Astrocyte of the spinal cord (primary cell): ENCODE measurements at regions not wholly inside any gene's neighbourhood (a gene's known extent, or its start where the extent isn't known, plus 50 kb on each side); places are given as distances from the start of the nearest gene placed in this dataset.

Experiments used
- DNase-seq: peaks from one replicate; pipeline ENCODE4 v3.0.0; 2011; ENCODE audit warnings: low read depth, low spot score
- H3K4me3 ChIP-seq: 2 replicates; pipeline ENCODE4 v1.5.1; 2011; ENCODE audit warnings: low read depth, mild to moderate bottlenecking, low read length, moderate library complexity
- CTCF ChIP-seq: IDR thresholded peaks from 2 replicates; pipeline ENCODE4 v1.5.1; 2012; ENCODE audit warnings: low read depth, mild to moderate bottlenecking, low read length, inconsistent platforms
- in situ Hi-C: cut with HindIII; loops from 2 replicates; pipeline ENCODE4 v1.10.0; 2017; ENCODE audit warnings: low sequenced_read_pairs

GRCh38 chr14:31952573-31952972, 124.5 kb upstream of the ARHGAP5 start:
- no peak for DNase-seq
- in situ Hi-C loops, result no loop called here
- no peak for TF ChIP-seq CTCF
- H3K4me3 ChIP-seq, result no peak overlapping the region

- no peak for DNase-seq
- TF ChIP-seq CTCF, result no peak
- no peak overlapping the region for H3K4me3 ChIP-seq
- in situ Hi-C loops, result no loop called here
Measured at GRCh38 chr14:31953210-31953609, 123.9 kb upstream of the ARHGAP5 start.

GRCh38 chr14:31954991-31955390, 122.1 kb upstream of the ARHGAP5 start:
- DNase-seq, result no peak
- no peak for TF ChIP-seq CTCF
- no peak overlapping the region for H3K4me3 ChIP-seq
- in situ Hi-C loops, result no loop called here

- TF ChIP-seq CTCF, result no peak
- H3K4me3 ChIP-seq, result no peak overlapping the region
- in situ Hi-C loops, result no loop called here
- DNase-seq, result no peak
Measured at GRCh38 chr14:31955936-31956579, 121.0 kb upstream of the ARHGAP5 start.

GRCh38 chr14:31957565-31957964, 119.5 kb upstream of the ARHGAP5 start:
- no peak for TF ChIP-seq CTCF
- H3K4me3 ChIP-seq, result no peak overlapping the region
- in situ Hi-C loops, result no loop called here
- DNase-seq, result no peak

- in situ Hi-C loops, result no loop called here
- DNase-seq, result no peak
- TF ChIP-seq CTCF, result no peak
- H3K4me3 ChIP-seq, result no peak overlapping the region
Measured at GRCh38 chr14:31960039-31960438, 117.1 kb upstream of the ARHGAP5 start.
